Calu3 (cell line): ENCODE measurements at regions not wholly inside any gene's neighbourhood (a gene's known extent, or its start where the extent isn't known, plus 50 kb on each side); places are given as distances from the start of the nearest gene placed in this dataset.

Experiments used
- BruUV-seq: library from RNA; stranded (reverse); fragments of 400-500 nt; replicated peaks from 2 replicates; lab custom pipeline; 2021; lab: Mats Ljungman, UMichigan
- CTCF ChIA-PET: fragments of 300-600 bp; sonication (Branson Sonifier 250); formaldehyde crosslinking; loops from one replicate; lab custom pipeline; 2022; ENCODE audit warnings: antibody characterized with exemption; lab: Charles Lee
- DNase-seq: peaks from one replicate; pipeline ENCODE4 v3.0.0; 2022
- H3K27ac Mint-ChIP-seq: one replicate; pipeline ENCODE4 v1.8.0; 2022; ENCODE audit warnings: mixed read lengths; ENCODE audit not compliant: unreplicated experiment
- H3K27me3 Mint-ChIP-seq: one replicate; pipeline ENCODE4 v1.8.0; 2022; ENCODE audit warnings: mixed read lengths; ENCODE audit not compliant: unreplicated experiment
- H3K36me3 Mint-ChIP-seq: one replicate; pipeline ENCODE4 v1.8.0; 2022; ENCODE audit warnings: mild to moderate bottlenecking, moderate library complexity, mixed read lengths; ENCODE audit not compliant: insufficient read depth, unreplicated experiment
- H3K4me1 Mint-ChIP-seq: one replicate; pipeline ENCODE4 v1.8.0; 2022; ENCODE audit warnings: mild to moderate bottlenecking, low read depth, mixed read lengths; ENCODE audit not compliant: unreplicated experiment
- H3K4me3 Mint-ChIP-seq: one replicate; pipeline ENCODE4 v1.8.0; 2022; ENCODE audit warnings: mild to moderate bottlenecking, low read depth, moderate library complexity, mixed read lengths; ENCODE audit not compliant: unreplicated experiment
- H3K9me3 Mint-ChIP-seq: one replicate; pipeline ENCODE4 v1.8.0; 2022; ENCODE audit warnings: low read depth, mixed read lengths; ENCODE audit not compliant: unreplicated experiment
- intact Hi-C: fragments of 100-400 bp; cut with micrococcal nuclease; formaldehyde crosslinking; loops from one replicate; pipeline ENCODE4 v1.10.0; 2022; ENCODE audit not compliant: unreplicated experiment
- TF ChIP-seq, protein P1 (sequence below): fragments of 200-600 bp; IDR thresholded peaks from one replicate; pipeline ENCODE4 v1.8.0; 2022; ENCODE audit warnings: antibody characterized with exemption; ENCODE audit not compliant: unreplicated experiment

GRCh38 chr9:18077941-18078678 is 395.8 kb upstream of the ADAMTSL1 start:
- H3K36me3 Mint-ChIP-seq: no peaks in the 10 kb centered on the region
- DNase-seq: no peak
- intact Hi-C loops: no loop called here

DNA sequence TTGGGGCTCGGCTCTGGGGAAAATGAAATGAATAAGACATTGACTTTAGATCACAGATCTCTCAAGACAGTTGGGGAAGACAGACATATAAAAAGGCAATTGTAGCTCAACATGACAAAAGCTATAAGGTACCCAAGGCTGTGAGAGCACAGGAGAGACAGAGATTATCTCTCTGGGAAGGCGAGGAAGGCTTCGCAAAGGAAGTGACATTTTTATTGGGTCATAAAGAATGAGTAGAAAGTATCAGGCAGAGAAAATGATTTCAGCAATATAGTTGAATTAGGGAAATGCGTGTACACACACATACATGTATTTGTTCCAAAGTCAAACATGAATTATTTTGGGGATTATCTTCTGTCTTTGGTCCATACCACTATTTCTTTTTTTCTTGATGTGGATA is 381.8 kb upstream of the ADAMTSL1 start:
- H3K4me3 Mint-ChIP-seq: no peak overlapping the region
- H3K27ac Mint-ChIP-seq: no peak overlapping the region
- H3K9me3 Mint-ChIP-seq: no peaks in the 10 kb centered on the region
- TF ChIP-seq, protein P1, sequence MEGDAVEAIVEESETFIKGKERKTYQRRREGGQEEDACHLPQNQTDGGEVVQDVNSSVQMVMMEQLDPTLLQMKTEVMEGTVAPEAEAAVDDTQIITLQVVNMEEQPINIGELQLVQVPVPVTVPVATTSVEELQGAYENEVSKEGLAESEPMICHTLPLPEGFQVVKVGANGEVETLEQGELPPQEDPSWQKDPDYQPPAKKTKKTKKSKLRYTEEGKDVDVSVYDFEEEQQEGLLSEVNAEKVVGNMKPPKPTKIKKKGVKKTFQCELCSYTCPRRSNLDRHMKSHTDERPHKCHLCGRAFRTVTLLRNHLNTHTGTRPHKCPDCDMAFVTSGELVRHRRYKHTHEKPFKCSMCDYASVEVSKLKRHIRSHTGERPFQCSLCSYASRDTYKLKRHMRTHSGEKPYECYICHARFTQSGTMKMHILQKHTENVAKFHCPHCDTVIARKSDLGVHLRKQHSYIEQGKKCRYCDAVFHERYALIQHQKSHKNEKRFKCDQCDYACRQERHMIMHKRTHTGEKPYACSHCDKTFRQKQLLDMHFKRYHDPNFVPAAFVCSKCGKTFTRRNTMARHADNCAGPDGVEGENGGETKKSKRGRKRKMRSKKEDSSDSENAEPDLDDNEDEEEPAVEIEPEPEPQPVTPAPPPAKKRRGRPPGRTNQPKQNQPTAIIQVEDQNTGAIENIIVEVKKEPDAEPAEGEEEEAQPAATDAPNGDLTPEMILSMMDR: no peak
- intact Hi-C loops: no loop called here
- no peak for DNase-seq
- no peaks in the 10 kb centered on the region for H3K36me3 Mint-ChIP-seq
- no peaks in the 10 kb centered on the region for H3K27me3 Mint-ChIP-seq
- no TSS peak for BruUV-seq
- CTCF ChIA-PET: no interaction called here
- H3K4me1 Mint-ChIP-seq: no peaks in the 10 kb centered on the region

More at GRCh38 chr9:18077941-18078678, 395.8 kb upstream of the ADAMTSL1 start:
- Mint-ChIP-seq H3K27ac (no peak overlapping the region), H3K4me3 (no peak overlapping the region), H3K4me1 (peaks cover 22% of the 10 kb centered on the region), H3K27me3 (no peaks in the 10 kb centered on the region), H3K9me3 (peaks cover 3% of the 10 kb centered on the region)
- BruUV-seq: no TSS peak
- TF ChIP-seq, protein P1: no peak
- CTCF ChIA-PET: no interaction called here

GRCh38 chr9:18106006-18106560 is 367.9 kb upstream of the ADAMTSL1 start:
- BruUV-seq: no TSS peak
- Mint-ChIP-seq H3K27me3 (no peaks in the 10 kb centered on the region), H3K4me1 (no peaks in the 10 kb centered on the region), H3K4me3 (no peak overlapping the region), H3K27ac (no peak overlapping the region), H3K9me3 (no peaks in the 10 kb centered on the region), H3K36me3 (no peaks in the 10 kb centered on the region)
- intact Hi-C loops: no loop called here
- CTCF ChIA-PET: no interaction called here
- DNase-seq: no peak
- TF ChIP-seq, protein P1: no peak

DNA sequence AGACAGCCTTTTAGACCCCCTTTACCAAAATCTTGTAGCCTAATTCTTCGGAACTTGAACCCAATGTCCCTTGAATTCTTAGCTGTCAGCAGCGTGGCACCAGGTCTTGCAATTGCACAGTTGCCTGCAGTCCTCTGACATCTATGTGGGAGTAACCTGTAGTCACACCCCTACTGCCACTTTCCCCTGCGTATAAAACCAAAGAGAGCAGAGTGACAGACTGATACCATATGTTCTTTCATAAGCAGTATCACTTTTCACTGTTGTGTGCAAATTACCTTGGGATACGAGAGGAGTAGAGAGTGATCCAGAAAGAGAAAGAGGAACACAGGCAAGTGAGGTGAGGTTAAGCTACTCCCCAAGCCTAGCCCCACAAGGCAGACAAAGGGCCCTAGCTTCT is 364.3 kb upstream of the ADAMTSL1 start:
- no peak for DNase-seq
- Mint-ChIP-seq H3K36me3 (no peaks in the 10 kb centered on the region), H3K4me3 (no peak overlapping the region), H3K9me3 (no peaks in the 10 kb centered on the region), H3K4me1 (no peaks in the 10 kb centered on the region), H3K27ac (no peak overlapping the region), H3K27me3 (no peaks in the 10 kb centered on the region)
- TF ChIP-seq, protein P1: no peak
- intact Hi-C loops: no loop called here
- BruUV-seq: no TSS peak
- CTCF ChIA-PET: no interaction called here
